Stimulated activated CD8-positive, alpha-beta memory T cell treated with anti-CD3 and anti-CD28 coated beads, Interleukin-2, amount 100 ng/mL, for 48 hours (primary cell): ENCODE measurements at regions not wholly inside any gene's neighbourhood (a gene's known extent, or its start where the extent isn't known, plus 50 kb on each side); places are given as distances from the start of the nearest gene placed in this dataset.
"Not testable (repeated sequence)": the region's sequence is repeated elsewhere in the genome, so short reads cannot be mapped to it uniquely, and the experiment has no call there.

Experiments
- DNase-seq, 2 donors: peaks; one replicate each; pipeline ENCODE4 v3.0.0-alpha.2; 2020; ENCODE audit warnings: low read depth in 2 of 2

DNA sequence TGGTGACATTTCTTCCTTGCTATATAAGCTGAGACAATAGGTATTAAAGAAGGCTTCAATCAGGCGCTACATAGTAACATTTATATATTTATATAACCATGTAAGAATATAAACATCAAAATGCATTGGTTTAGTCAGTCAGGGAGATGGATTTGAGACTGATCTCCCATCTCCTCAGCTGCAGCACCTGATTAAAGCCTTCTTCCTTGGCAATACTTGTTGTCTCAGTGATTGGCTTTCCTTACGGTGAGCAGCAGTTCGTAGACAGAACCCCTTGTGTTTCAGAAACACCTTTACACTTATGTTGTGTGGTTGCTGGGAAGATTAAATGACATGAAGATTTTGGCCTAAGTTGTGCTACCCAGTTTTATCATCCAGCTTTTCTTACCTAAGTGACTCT, 323.3 kb upstream of the DUSP10 start:
- DNase-seq: no peak

GRCh38 chr1:222064388-222065211, 322.7 kb upstream of the DUSP10 start:
- DNase-seq: no peak

DNA sequence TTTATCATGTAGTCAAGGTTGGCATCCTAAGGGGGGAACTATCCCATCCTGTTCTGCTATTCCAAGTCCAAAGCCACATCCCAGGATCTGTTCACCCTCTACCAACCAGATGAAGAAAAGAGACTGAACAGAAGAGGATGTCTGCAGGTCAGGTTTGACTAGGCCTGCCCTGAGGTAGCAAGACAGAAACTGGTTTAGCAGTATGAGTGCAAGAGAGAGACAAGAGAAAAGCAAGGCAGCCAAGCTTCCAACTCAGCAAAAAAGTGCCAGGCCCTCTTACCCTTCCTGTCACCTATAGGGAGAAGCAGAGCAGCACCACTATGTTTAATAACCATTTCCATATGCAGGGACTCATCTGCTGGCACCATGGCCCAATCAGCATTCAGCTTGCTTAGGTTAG, 320.8 kb upstream of the DUSP10 start:
- DNase-seq: no peak

DNA sequence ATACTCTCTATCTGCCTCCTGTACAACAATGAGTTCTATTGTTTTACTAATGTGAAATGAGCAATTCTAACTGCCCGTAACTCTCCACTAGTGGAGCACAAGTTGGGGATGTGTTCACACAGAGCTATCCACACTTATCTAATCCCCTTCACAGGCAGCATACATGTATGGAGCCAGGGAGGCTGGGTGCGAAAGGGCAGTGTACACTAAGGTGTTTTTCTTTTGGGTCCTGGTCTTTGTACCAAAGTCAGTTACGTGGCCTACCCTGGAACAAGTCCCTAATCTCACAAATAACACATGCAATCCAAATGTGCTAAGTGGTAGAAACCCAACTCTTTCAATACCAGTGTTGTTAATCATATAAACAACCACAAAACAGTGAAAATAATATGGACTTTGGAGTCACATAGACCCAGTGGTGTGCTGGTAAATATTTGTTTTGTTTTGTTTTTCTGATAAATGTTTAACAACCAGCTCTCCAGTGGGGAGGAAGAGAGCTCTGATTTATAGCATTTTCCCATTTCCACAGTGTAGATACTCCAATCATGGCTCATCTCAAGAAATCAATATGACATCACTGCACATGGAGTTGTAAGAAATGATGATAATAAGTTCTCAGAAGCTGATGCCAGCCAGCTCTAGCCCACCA, 319.9 kb upstream of the DUSP10 start:
- no peak for DNase-seq

GRCh38 chr1:222060210-222060916, 318.5 kb upstream of the DUSP10 start:
- DNase-seq: no peak

GRCh38 chr1:222058249-222058648, 316.4 kb upstream of the DUSP10 start:
- no peak for DNase-seq

DNA sequence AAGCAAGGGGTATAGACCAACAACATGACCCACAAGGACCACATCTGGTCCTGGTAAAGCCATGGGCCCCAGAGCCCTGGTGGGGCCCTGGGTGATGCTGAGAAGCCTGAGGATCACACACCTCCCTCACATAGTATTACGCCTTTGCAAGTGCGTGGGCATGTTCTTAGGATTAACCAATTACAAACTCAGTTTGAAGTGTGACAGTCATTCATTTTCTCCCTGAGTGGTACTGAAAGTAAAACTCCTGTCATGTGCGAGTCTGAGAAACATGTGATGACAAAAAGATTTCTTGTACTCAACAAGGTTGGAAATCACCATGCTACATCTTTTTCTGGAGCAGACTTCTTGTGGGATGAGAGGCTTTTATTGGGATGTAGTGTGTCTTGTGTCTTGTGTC, 315.3 kb upstream of the DUSP10 start:
- DNase-seq: no peak

DNA sequence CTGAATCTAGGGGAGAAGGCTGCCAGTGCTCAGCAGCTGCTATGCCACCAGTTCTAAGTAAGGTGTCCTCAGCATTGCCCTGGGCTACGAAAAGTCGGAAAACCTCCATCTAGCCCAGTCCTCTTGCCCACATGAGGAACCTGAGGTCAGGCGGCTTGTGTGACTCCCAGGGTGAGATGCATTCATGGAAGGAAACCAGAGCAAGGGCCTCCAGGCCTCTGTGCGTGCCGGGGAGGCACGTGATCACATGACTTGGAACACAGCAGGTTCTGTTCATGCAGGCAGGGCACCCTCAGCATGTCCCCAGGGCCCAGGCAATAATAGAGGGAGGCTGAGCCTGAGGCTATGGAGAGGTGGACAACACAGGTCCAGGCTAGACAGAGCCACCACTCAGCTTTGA, 312.5 kb upstream of the DUSP10 start:
- DNase-seq: no peak

GRCh38 chr1:222053790-222054294, 312.0 kb upstream of the DUSP10 start:
- no peak for DNase-seq

DNA sequence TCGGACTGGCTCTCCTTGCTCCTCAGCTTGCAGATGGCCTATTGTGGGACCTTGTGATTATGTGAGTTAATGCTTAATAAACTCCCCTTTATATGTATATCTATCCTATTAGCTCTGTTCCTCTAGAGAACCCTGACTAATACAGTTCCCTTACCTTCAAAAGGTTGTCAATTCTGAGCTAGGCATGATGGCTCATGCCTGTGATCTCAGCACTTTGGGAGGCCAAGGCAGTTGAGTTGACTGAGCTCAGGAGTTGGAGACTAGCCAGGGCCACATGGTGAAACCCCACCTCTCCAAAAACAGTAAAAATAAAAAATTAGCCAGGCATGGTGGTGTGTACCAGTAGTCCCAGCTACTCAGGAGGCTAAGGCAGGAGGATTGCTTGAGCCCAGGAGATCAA, 309.4 kb upstream of the DUSP10 start:
- DNase-seq: not testable (repeated sequence)

- DNase-seq: not testable (repeated sequence)
These were observed 307.8 kb upstream of the DUSP10 start for GRCh38 chr1:222049661-222050060.

DNA sequence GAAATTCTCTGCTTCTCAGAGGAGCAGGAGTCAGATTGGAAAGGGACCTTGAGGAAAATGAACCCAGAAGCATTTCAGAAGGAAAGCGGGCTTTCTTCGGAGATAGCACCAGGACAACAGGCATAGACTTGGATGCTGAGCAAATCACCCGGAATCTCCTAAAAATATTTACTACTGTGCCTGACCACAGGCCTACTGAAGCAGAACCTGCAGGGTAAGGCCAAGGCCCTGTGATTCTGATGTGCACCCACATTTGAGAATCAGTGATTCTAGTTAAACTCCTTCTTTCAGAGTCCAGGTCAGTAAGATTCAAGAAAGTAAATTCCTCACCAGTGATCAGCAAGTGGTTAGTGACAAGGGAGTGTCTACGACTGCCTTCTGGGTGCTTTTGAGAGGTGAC, 307.3 kb upstream of the DUSP10 start:
- DNase-seq: no peak

DNA sequence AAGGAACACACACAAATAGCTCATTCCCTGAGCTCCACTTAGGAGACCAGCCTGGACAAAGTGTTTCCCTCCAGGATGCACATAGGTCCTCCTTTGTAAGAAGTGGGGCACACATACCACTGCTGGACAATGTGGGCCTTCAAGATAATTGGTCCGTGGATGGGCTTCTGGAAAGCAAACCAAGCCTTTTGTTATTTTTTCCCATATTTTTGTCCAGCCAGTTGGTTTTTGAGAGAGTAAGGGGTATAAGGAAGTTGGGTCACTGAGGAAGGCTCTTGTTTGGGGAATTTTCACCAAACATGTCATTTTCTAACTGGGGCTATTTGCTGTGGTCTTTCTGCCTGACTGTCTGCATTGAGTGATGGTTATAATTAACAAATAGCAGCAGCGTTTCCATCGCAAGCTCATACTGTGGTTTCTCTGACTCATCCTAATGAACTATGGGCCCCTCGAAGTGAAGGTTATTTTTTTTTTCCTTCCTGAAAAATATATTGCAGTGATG, 306.3 kb upstream of the DUSP10 start:
- no peak for DNase-seq

GRCh38 chr1:222047366-222047765, 305.5 kb upstream of the DUSP10 start:
- DNase-seq: no peak

DNA sequence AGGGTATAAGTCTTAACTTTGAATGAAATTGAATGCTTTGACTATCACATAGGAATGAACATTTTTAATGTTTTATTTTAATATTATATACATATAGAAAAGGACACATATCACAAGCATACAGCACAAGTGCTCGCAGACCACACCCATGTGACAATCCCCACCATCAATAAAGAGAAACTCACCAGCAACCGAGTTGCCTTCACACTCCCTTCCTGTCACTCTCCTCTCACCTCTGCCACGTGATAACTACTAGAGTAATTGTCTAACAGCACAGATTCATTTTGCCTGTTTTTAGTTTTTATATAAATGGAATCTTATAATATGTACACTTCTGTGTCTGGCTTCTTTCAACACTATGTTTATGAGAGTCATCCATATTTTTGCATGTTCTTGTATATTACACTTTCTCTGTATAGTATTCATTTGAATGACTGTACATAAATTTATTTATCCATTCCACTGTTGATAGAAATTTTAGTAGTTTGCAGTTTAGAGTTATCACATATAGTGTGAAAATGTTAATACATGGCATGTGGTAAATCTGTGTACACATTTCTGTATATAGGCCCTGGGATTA, 304.9 kb upstream of the DUSP10 start:
- DNase-seq: no peak

DNA sequence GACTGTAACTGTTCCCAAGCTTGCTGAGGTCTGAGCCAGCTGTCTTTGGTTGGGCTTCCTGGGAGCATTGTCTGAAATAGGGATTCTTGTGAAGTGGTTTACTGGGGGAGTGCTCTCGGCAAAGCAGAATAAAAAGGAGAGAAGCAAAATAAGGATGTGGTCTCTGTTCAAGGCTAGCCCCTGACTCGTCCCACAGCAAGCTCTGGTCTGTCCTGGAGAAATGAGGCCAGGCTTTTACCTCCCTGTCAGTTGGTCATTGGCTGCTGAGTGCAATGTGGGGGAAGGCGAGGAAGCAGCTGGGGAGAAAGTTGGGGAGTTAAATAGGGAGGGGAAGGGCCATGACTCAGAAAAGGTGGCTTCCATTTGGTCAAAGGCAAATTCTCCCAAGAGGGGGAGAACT, 303.9 kb upstream of the DUSP10 start:
- no peak for DNase-seq

DNA sequence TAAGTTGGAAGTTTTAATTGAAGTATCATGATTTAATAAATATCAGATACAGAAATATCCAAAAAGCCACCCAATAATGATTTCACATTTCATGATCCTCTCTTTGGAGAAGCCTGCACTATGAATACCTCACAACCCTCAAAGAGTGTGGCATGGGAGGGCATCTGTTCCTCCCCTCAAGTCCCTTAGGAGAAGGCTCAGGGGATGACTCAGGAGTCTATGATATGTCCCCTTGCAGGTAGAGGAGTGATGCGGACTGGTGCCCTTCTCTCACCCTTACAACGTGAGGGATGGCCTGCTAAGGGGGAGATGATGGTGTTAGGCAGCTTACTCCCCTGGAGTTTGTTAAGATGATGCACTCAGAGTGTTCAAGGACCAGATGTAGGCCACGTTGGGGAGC, 303.3 kb upstream of the DUSP10 start:
- no peak for DNase-seq

DNA sequence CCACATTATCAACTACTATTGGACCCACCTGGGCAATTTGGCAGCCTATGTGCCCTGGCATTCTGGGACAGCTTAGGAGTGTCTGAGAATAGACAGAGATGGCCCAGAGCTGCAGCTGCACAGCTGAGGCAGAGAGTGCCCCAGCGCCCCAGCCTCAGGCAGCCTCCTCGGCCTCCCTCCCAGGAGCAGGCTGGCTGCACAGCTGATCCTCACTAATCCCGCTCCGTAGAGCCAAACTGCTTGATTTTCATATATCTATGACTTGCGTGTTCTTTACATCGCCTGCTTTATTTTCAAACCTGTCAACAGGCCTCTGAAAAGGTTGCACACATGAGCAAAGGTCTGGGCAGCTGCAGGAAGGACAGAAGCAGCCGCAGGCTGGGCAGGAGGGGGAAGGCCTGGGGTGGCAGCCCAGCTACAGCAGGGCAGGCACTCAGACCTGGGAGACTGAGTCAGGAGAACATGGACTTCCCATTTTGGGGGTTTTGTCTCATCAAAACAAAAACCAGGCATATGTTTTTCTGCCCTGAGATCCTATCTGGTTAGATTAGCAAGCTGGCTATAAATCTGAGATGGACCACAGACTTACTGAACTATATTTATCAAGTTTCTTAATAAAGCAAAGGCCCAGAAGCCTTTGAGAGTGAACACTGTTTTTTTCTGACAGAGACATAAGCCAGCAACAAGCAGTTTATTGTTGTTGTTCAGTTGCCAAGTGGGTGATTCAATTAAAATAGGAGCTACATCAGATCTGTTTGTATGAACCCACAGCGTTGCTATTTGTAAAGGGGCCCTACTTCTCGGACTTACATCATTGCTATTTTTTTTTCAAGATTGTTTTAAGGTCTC, 301.8 kb upstream of the DUSP10 start:
- DNase-seq: no peak

GRCh38 chr1:222042120-222042519, 300.2 kb upstream of the DUSP10 start:
- no peak for DNase-seq

DNA sequence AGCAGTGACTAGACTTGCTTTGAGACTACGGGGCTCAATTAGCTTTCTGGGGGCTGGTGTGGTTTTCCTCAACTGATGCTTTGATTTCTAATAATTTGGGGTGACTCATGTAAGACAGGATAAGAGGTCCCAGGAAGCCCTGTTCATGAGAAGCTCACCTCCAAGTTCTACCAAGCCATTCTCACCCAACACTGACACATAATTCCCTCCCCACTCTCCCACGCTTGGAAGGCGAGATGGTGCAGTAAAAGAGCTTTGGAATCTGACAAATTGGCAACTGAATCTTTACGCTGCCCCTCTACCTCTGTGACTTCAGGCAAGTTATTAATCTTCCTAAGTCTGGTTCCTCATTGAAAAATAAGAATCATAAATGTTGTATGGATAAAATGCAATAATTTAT, 299.1 kb upstream of the DUSP10 start:
- no peak for DNase-seq

GRCh38 chr1:222040121-222040805, 298.4 kb upstream of the DUSP10 start:
- no peak for DNase-seq
